ENCODE measurements at regions not wholly inside any gene's neighbourhood (a gene's known extent, or its start where the extent isn't known, plus 50 kb on each side); places are given as distances from the start of the nearest gene placed in this dataset.

DNA sequence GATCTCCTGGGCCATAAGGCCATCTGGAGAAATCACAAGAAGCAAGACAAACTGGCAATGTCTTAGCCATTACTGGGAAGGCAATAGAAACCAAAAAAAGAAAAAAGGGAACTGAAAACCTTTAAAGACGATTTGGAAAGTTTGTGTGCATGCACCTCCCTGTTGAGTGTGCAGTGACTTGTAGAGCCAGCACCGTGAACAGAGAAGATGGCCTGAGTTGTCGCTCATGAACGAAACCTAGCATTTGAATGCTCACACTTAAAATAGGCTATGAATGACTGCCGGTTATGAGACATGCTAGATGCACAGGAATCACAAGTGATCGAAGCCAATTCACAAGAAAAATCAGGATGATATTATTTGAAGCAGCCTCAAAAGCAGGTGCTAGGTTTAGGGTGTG, 151.3 kb upstream of the ADO start:
- Mint-ChIP-seq H3K4me1 (ENCODE audit: low read depth) (peaks cover 12% of the 10 kb centered on the region), H3K36me3 (peaks cover 4% of the 10 kb centered on the region), H3K27me3 (no peaks in the 10 kb centered on the region), H3K9me3 (ENCODE audit: low read depth) (peaks cover 4% of the 10 kb centered on the region), H3K4me3 (no peak overlapping the region), H3K27ac (no peak overlapping the region)

DNA sequence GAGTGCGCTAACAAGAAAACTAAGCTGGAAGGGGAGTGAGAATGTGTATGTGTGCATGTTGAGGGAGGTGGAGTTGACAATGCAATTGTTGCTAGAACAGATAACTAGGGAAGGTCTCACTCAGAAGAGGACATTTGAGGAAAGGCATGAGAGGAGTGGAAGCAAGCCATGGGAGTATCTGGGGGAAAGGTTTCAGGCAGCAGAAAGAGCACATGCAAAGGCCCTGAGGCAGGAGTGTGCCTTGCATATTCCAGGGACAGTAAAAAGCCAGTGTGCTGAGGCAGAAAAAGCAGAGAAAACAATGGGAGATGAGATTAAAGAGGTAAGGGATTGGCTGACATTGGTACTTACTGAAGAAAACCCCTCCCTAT, 149.6 kb upstream of the ADO start:
- H3K36me3 Mint-ChIP-seq = peaks cover 4% of the 10 kb centered on the region
- no peak overlapping the region for H3K4me3 Mint-ChIP-seq
- no peak overlapping the region for H3K27ac Mint-ChIP-seq
- peaks cover 12% of the 10 kb centered on the region for H3K4me1 Mint-ChIP-seq (ENCODE audit: low read depth)
- H3K27me3 Mint-ChIP-seq = no peaks in the 10 kb centered on the region
- peaks cover 4% of the 10 kb centered on the region for H3K9me3 Mint-ChIP-seq (ENCODE audit: low read depth)

GRCh38 chr10:62655337-62655994, 149.1 kb upstream of the ADO start:
- Mint-ChIP-seq H3K4me3 (no peak overlapping the region), H3K27ac (no peak overlapping the region), H3K27me3 (no peaks in the 10 kb centered on the region), H3K36me3 (peaks cover 4% of the 10 kb centered on the region), H3K9me3 (ENCODE audit: low read depth) (peaks cover 4% of the 10 kb centered on the region), H3K4me1 (ENCODE audit: low read depth) (peaks cover 12% of the 10 kb centered on the region)

GRCh38 chr10:62657244-62657835, 147.2 kb upstream of the ADO start:
- peaks cover 7% of the 10 kb centered on the region for H3K4me1 Mint-ChIP-seq (ENCODE audit: low read depth)
- peaks cover 4% of the 10 kb centered on the region for H3K36me3 Mint-ChIP-seq
- H3K27ac Mint-ChIP-seq = no peak overlapping the region
- no peak overlapping the region for H3K4me3 Mint-ChIP-seq
- H3K27me3 Mint-ChIP-seq = no peaks in the 10 kb centered on the region
- peaks cover 4% of the 10 kb centered on the region for H3K9me3 Mint-ChIP-seq (ENCODE audit: low read depth)

GRCh38 chr10:62658516-62658915, 146.0 kb upstream of the ADO start:
- Mint-ChIP-seq H3K9me3 (ENCODE audit: low read depth) (peaks cover 4% of the 10 kb centered on the region), H3K4me1 (ENCODE audit: low read depth) (peaks cover 4% of the 10 kb centered on the region), H3K4me3 (no peak overlapping the region), H3K27me3 (no peaks in the 10 kb centered on the region), H3K27ac (no peak overlapping the region), H3K36me3 (peaks cover 4% of the 10 kb centered on the region)

DNA sequence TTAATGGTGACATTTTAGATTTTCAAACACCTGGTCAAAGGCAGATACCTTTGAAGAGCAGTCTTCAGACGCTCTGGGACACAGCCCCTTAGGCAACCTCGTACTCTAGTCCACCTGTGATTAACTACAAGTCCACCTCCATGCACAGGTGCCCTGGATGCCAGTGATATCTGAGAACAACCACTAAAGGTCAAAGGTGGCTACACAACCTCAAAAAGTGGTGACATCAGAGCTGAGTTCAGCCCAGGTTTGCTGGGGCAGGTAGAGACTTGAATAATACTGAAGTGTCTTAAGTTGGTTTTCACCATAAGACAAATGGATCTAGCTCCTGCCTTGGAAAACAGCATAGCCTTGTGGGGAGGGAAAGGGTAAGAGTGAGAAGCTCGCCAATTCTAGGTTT, 143.4 kb upstream of the ADO start:
- Mint-ChIP-seq H3K36me3 (no peaks in the 10 kb centered on the region), H3K4me1 (ENCODE audit: low read depth) (no peaks in the 10 kb centered on the region), H3K4me3 (no peak overlapping the region), H3K27me3 (no peaks in the 10 kb centered on the region), H3K9me3 (ENCODE audit: low read depth) (no peaks in the 10 kb centered on the region), H3K27ac (no peak overlapping the region)

GRCh38 chr10:62662486-62662885, 142.0 kb upstream of the ADO start:
- Mint-ChIP-seq H3K9me3 (ENCODE audit: low read depth) (no peaks in the 10 kb centered on the region), H3K27ac (no peak overlapping the region), H3K4me1 (ENCODE audit: low read depth) (no peaks in the 10 kb centered on the region), H3K4me3 (no peak overlapping the region), H3K27me3 (no peaks in the 10 kb centered on the region), H3K36me3 (no peaks in the 10 kb centered on the region)

- H3K9me3 Mint-ChIP-seq (ENCODE audit: low read depth) = no peaks in the 10 kb centered on the region
- no peaks in the 10 kb centered on the region for H3K27me3 Mint-ChIP-seq
- no peak overlapping the region for H3K4me3 Mint-ChIP-seq
- no peaks in the 10 kb centered on the region for H3K36me3 Mint-ChIP-seq
- peaks cover 2% of the 10 kb centered on the region for H3K4me1 Mint-ChIP-seq (ENCODE audit: low read depth)
- H3K27ac Mint-ChIP-seq = no peak overlapping the region
Measured at GRCh38 chr10:62665771-62666170, 138.7 kb upstream of the ADO start.

DNA sequence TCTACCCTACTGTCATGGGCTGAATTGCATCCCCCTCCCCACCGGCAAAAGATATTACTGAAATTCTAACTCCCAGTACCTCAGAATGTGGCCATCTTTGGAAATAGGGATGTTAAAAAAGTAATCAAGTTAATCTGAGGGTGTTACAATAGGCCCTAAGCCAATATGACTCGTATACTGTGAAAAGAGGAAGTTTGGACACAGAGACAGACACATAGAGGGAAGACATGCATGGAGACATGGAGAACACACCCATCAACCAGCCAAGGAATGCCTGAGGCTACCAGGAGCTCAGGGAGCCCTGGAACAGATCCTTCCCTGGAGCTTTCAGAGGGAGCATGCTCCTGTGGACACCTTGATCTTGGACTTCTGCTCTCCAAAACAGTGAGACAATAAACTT, 138.2 kb upstream of the ADO start:
- H3K9me3 Mint-ChIP-seq (ENCODE audit: low read depth) = no peaks in the 10 kb centered on the region
- no peak overlapping the region for H3K27ac Mint-ChIP-seq
- H3K4me3 Mint-ChIP-seq = no peak overlapping the region
- no peaks in the 10 kb centered on the region for H3K27me3 Mint-ChIP-seq
- peaks cover 2% of the 10 kb centered on the region for H3K4me1 Mint-ChIP-seq (ENCODE audit: low read depth)
- no peaks in the 10 kb centered on the region for H3K36me3 Mint-ChIP-seq

DNA sequence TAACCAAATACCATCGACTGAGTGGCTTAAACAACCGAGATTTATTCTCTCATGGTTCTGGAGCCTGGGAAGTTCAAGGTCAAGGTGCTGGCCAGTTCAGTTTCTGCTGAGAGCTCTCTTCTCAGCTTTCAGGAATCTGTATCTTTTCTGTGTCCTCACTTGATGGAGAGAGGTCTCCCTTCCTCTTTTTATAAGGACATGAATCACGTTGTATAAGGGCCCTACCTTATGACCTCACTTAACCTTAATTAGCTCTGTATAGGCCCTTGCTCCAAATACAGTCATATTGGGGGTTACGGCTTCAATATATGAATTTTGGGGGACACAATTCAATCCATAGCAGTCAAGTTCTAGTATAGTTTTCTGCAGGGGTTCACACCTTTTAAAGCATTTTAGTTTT, 135.2 kb upstream of the ADO start:
- H3K27me3 Mint-ChIP-seq = no peaks in the 10 kb centered on the region
- no peaks in the 10 kb centered on the region for H3K36me3 Mint-ChIP-seq
- no peak overlapping the region for H3K4me3 Mint-ChIP-seq
- no peaks in the 10 kb centered on the region for H3K9me3 Mint-ChIP-seq (ENCODE audit: low read depth)
- H3K27ac Mint-ChIP-seq = no peak overlapping the region
- peaks cover 2% of the 10 kb centered on the region for H3K4me1 Mint-ChIP-seq (ENCODE audit: low read depth)

- H3K4me3 Mint-ChIP-seq = no peak overlapping the region
- no peak overlapping the region for H3K27ac Mint-ChIP-seq
- H3K36me3 Mint-ChIP-seq = no peaks in the 10 kb centered on the region
- peaks cover 2% of the 10 kb centered on the region for H3K4me1 Mint-ChIP-seq (ENCODE audit: low read depth)
- H3K9me3 Mint-ChIP-seq (ENCODE audit: low read depth) = no peaks in the 10 kb centered on the region
- no peaks in the 10 kb centered on the region for H3K27me3 Mint-ChIP-seq
Measured at GRCh38 chr10:62671104-62671503, 133.4 kb upstream of the ADO start.

- Mint-ChIP-seq H3K27me3 (no peaks in the 10 kb centered on the region), H3K4me1 (ENCODE audit: low read depth) (peaks cover 44% of the 10 kb centered on the region), H3K36me3 (peaks cover 14% of the 10 kb centered on the region), H3K4me3 (peak overlapping the region; percentile 52), H3K27ac (peak overlapping the region; percentile 94), H3K9me3 (ENCODE audit: low read depth) (peaks cover 10% of the 10 kb centered on the region)
Measured at GRCh38 chr10:62681211-62681940, 123.1 kb upstream of the ADO start.

DNA sequence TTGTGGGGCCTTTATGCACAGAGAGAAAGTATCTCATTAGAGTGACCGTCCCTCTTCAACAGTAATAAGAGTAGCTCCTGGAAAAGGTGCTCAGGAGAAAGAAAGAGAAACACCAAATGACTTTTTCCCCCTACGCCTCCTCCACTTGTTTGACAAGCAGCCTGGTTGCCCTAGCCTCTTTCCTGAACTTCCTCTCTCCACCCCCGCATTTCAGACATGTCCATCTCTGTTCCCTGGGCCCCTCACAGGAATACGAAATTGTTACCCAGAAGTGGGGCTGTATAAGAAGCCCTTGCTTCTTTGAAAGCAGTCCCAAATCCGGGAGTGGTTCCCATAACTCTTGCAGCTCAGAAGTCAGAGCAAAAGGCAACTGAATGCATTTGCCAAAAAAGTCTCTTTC, 119.6 kb upstream of the ADO start:
- Mint-ChIP-seq H3K4me1 (ENCODE audit: low read depth) (peaks cover 64% of the 10 kb centered on the region), H3K27ac (no peak overlapping the region), H3K4me3 (no peak overlapping the region), H3K36me3 (peaks cover 21% of the 10 kb centered on the region), H3K9me3 (ENCODE audit: low read depth) (peaks cover 21% of the 10 kb centered on the region), H3K27me3 (no peaks in the 10 kb centered on the region)

GRCh38 chr10:62687230-62687748, 117.2 kb upstream of the ADO start:
- Mint-ChIP-seq H3K27me3 (no peaks in the 10 kb centered on the region), H3K4me1 (ENCODE audit: low read depth) (peaks cover 60% of the 10 kb centered on the region), H3K9me3 (ENCODE audit: low read depth) (peaks cover 21% of the 10 kb centered on the region), H3K27ac (peak overlapping the region; percentile 1), H3K36me3 (peaks cover 21% of the 10 kb centered on the region), H3K4me3 (no peak overlapping the region)

- Mint-ChIP-seq H3K27ac (peak overlapping the region; percentile 87), H3K27me3 (no peaks in the 10 kb centered on the region), H3K36me3 (peaks cover 18% of the 10 kb centered on the region), H3K4me3 (peak overlapping the region; percentile 56), H3K9me3 (ENCODE audit: low read depth) (peaks cover 18% of the 10 kb centered on the region), H3K4me1 (ENCODE audit: low read depth) (peaks cover 56% of the 10 kb centered on the region)
Measured at GRCh38 chr10:62688971-62689700, 115.4 kb upstream of the ADO start.

All from activated naive CD8-positive, alpha-beta T cell (primary cell).